ENCODE measurements at regions not wholly inside any gene's neighbourhood (a gene's known extent, or its start where the extent isn't known, plus 50 kb on each side); places are given as distances from the start of the nearest gene placed in this dataset.
A peak's percentile ranks its signal among the peaks of the same experiment; 100 is the strongest.

DNA sequence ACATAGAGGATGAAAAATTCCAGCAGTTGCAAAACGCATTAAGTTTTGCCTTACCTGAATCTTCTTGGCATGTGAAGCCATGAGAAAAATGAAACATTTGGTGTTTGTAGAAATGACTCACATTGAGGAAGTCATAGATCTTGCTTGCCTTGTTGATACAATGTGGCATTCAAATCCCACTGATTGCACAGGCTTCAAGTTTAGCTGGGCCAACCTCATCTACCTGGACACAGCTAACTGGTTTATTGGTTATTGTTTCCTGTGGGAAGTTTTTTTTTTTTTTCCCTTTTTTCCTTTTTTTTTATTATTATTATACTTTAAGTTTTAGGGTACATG is 168.9 kb upstream of the C21orf91 start:
- H3K9me3 ChIP-seq (ENCODE audit: severe bottlenecking), result no peaks in the 10 kb centered on the region
- no peaks in the 10 kb centered on the region for H3K4me1 ChIP-seq (ENCODE audit: insufficient read depth, poor library complexity, severe bottlenecking)
- TF ChIP-seq, protein P1, sequence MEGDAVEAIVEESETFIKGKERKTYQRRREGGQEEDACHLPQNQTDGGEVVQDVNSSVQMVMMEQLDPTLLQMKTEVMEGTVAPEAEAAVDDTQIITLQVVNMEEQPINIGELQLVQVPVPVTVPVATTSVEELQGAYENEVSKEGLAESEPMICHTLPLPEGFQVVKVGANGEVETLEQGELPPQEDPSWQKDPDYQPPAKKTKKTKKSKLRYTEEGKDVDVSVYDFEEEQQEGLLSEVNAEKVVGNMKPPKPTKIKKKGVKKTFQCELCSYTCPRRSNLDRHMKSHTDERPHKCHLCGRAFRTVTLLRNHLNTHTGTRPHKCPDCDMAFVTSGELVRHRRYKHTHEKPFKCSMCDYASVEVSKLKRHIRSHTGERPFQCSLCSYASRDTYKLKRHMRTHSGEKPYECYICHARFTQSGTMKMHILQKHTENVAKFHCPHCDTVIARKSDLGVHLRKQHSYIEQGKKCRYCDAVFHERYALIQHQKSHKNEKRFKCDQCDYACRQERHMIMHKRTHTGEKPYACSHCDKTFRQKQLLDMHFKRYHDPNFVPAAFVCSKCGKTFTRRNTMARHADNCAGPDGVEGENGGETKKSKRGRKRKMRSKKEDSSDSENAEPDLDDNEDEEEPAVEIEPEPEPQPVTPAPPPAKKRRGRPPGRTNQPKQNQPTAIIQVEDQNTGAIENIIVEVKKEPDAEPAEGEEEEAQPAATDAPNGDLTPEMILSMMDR (IDR thresholded peaks at IDR 0.05; ENCODE audit: poor library complexity, severe bottlenecking), result no peak
- DNase-seq (ENCODE audit: low spot score), result no peak
- no peaks in the 10 kb centered on the region for H3K27me3 ChIP-seq (ENCODE audit: insufficient read depth, poor library complexity, severe bottlenecking)
- H3K4me3 ChIP-seq (ENCODE audit: severe bottlenecking), result no peak overlapping the region
- H3K36me3 ChIP-seq (ENCODE audit: low read depth), result no peaks in the 10 kb centered on the region
- H3K27ac ChIP-seq (ENCODE audit: poor library complexity, severe bottlenecking), result no peak overlapping the region
- peak; percentile 92 for ATAC-seq (ENCODE audit: low read depth)

DNA sequence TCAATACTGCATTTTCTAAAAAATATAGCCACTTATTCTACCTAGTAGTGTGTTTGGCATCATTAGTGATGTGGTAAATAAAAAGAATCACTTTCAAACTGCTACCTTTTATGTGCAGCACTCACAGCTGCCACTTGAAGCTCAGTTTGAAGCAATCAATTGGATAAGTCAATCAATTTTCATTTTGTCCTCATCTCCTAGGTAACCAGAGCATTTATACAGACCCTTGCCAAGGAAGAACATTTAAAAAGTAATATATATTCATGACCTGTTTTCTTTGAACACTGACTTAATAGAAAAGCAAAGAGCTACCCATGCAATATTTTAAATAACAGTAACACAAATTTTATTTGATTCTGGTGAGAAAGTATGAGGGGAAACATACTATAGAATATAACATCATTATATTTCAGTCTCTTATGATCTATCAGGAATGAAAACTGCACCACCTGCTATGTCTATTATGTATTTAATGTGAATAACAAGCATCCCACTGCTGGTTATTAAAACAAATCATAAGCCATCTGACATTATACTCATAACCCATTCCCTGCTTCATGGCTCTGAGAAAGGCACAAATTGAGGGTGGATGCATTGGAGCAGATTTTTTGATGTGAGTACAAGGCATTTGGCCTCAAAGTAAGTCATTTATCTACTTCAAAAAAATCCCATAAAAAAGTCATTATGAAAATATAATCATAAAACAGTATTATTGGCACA is 168.4 kb upstream of the C21orf91 start:
- Histone ChIP-seq H3K27me3 (ENCODE audit: insufficient read depth, poor library complexity, severe bottlenecking) (no peaks in the 10 kb centered on the region), H3K9me3 (ENCODE audit: severe bottlenecking) (no peaks in the 10 kb centered on the region), H3K4me3 (ENCODE audit: severe bottlenecking) (no peak overlapping the region), H3K36me3 (ENCODE audit: low read depth) (no peaks in the 10 kb centered on the region), H3K4me1 (ENCODE audit: insufficient read depth, poor library complexity, severe bottlenecking) (no peaks in the 10 kb centered on the region), H3K27ac (ENCODE audit: poor library complexity, severe bottlenecking) (no peak overlapping the region)
- DNase-seq (ENCODE audit: low spot score) (no peak), ATAC-seq (ENCODE audit: low read depth) (no peak)
- TF ChIP-seq, protein P1 (IDR thresholded peaks at IDR 0.05; ENCODE audit: poor library complexity, severe bottlenecking), result no peak

DNA sequence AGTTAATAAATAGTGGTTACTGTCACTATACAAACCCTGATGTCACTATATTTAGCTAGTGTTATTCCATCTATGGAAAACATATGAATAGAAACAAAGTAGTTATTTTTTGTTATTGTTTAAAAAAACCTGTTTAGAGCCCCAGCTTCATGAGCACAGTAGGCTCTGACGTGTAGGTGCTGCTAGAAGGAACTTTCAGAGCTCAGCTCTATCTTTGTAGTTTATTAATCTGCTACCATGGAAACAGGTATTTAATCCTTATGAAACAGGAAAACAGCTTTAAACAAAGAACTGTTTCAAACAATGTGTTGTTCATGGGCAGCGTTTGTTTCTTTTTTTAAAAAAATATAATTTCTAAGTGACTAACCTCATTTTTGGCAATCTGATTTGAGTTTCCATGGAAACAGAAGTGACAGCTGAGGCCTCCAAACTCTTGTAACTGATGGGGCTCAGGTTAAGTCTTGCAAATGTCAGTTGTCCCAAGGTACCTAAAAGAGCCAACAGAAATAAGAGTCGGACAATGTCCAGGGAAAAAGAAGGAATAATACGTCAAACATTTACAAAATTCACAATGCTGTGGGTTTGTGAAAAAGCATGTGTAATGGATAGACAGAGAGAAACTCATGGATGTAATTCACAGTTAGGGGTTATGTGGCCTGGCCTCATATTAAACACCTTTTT is 162.0 kb upstream of the C21orf91 start:
- TF ChIP-seq, protein P1 (IDR thresholded peaks at IDR 0.05; ENCODE audit: poor library complexity, severe bottlenecking), result no peak

GRCh38 chr21:17979763-17980162 is 160.6 kb upstream of the C21orf91 start:
- ATAC-seq (ENCODE audit: low read depth), result no peak
- no peaks in the 10 kb centered on the region for H3K9me3 ChIP-seq (ENCODE audit: severe bottlenecking)
- no peaks in the 10 kb centered on the region for H3K4me1 ChIP-seq (ENCODE audit: insufficient read depth, poor library complexity, severe bottlenecking)
- H3K4me3 ChIP-seq (ENCODE audit: severe bottlenecking), result no peak overlapping the region
- no peaks in the 10 kb centered on the region for H3K27me3 ChIP-seq (ENCODE audit: insufficient read depth, poor library complexity, severe bottlenecking)
- no peak for DNase-seq (ENCODE audit: low spot score)
- H3K36me3 ChIP-seq (ENCODE audit: low read depth), result no peaks in the 10 kb centered on the region
- TF ChIP-seq, protein P1 (IDR thresholded peaks at IDR 0.05; ENCODE audit: poor library complexity, severe bottlenecking), result no peak
- no peak overlapping the region for H3K27ac ChIP-seq (ENCODE audit: poor library complexity, severe bottlenecking)

More for the DNA sequence above, 162.0 kb upstream of the C21orf91 start:
- no peaks in the 10 kb centered on the region for H3K27me3 ChIP-seq (ENCODE audit: insufficient read depth, poor library complexity, severe bottlenecking)
- DNase-seq (ENCODE audit: low spot score), result no peak
- no peak overlapping the region for H3K27ac ChIP-seq (ENCODE audit: poor library complexity, severe bottlenecking)
- no peak for ATAC-seq (ENCODE audit: low read depth)
- H3K9me3 ChIP-seq (ENCODE audit: severe bottlenecking), result no peaks in the 10 kb centered on the region
- no peak overlapping the region for H3K4me3 ChIP-seq (ENCODE audit: severe bottlenecking)
- no peaks in the 10 kb centered on the region for H3K4me1 ChIP-seq (ENCODE audit: insufficient read depth, poor library complexity, severe bottlenecking)
- no peaks in the 10 kb centered on the region for H3K36me3 ChIP-seq (ENCODE audit: low read depth)

DNA sequence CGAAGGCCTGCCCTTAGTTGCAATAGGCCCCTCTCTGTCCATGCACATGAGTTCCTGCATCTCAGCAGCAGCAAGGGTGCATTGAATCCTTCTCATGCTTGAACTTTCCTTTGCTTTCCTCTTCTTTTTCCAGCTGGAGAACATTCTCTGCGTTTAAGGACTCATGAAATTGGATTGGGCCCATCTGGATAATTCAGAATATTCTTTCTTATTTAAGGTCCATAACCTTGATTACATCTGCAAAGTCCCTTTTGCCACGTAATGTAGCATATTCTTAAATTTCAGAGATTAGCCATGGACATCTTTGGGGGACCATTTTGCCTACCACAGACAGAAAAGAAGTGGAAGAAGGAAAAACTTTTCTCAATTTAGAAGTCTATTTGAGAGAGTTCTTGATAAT is 159.7 kb upstream of the C21orf91 start:
- H3K4me1 ChIP-seq (ENCODE audit: insufficient read depth, poor library complexity, severe bottlenecking), result no peaks in the 10 kb centered on the region
- no peak overlapping the region for H3K27ac ChIP-seq (ENCODE audit: poor library complexity, severe bottlenecking)
- TF ChIP-seq, protein P1 (IDR thresholded peaks at IDR 0.05; ENCODE audit: poor library complexity, severe bottlenecking), result no peak
- DNase-seq (ENCODE audit: low spot score), result no peak
- H3K4me3 ChIP-seq (ENCODE audit: severe bottlenecking), result no peak overlapping the region
- H3K9me3 ChIP-seq (ENCODE audit: severe bottlenecking), result no peaks in the 10 kb centered on the region
- H3K27me3 ChIP-seq (ENCODE audit: insufficient read depth, poor library complexity, severe bottlenecking), result no peaks in the 10 kb centered on the region
- no peaks in the 10 kb centered on the region for H3K36me3 ChIP-seq (ENCODE audit: low read depth)
- ATAC-seq (ENCODE audit: low read depth), result no peak
